Stimulated activated CD4-positive, alpha-beta T cell treated with anti-CD3 and anti-CD28 coated beads, Interleukin-12 subunit alpha, Interleukin-12 subunit beta, amount 100 ng/mL, for 24 hours (primary cell): ENCODE measurements at regions not wholly inside any gene's neighbourhood (a gene's known extent, or its start where the extent isn't known, plus 50 kb on each side); places are given as distances from the start of the nearest gene placed in this dataset.
A peak's percentile ranks its signal among the peaks of the same experiment; 100 is the strongest.
"Not testable (repeated sequence)": the region's sequence is repeated elsewhere in the genome, so short reads cannot be mapped to it uniquely, and the experiment has no call there.

ENCODE experiments used
- DNase-seq, 2 experiments: peaks; one replicate each; pipeline ENCODE4 v3.0.0-alpha.2; 2020; ENCODE audit warnings: low read depth in 2 of 2

DNA sequence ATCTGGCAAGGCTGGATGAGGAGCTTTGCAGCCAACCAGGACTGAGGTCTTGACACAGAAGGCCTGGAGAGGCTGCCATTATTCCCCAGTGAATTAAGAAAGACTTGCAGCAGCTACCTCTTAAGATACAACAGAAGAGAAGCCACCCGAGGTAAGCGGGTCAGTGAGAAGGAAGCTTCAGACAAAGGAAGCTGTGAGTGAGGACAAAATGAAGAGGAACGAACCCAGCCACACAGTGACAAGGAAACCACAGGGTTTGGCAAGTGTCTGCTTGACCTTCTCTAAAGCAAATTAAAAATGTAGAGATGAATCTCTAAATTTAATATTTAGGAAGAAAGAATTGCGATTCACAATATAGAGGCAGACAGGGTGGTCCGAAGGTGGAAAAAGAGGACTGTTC lies 281.8 kb upstream of the FRG1 start:
- DNase-seq = not testable (repeated sequence)

DNA sequence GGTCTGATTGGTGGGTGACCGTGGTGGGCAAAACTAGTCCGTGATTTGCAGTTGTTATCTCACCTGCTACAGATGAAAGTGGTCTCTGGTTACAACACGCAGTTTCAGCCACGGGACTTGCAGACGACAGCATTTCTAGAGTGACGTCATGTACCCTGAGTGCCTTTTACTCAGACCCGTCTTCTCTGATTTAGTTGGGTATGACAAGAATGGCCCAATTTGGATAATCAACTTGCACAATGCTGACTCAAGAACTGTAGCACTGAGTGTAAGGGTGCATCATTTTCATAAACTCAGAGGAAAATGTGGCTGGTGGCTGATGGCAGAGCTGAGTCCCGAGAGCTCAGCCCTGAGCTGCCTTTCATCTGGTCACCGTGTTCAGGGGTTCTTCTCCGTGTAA lies 281.4 kb upstream of the FRG1 start:
- no peak for DNase-seq

DNA sequence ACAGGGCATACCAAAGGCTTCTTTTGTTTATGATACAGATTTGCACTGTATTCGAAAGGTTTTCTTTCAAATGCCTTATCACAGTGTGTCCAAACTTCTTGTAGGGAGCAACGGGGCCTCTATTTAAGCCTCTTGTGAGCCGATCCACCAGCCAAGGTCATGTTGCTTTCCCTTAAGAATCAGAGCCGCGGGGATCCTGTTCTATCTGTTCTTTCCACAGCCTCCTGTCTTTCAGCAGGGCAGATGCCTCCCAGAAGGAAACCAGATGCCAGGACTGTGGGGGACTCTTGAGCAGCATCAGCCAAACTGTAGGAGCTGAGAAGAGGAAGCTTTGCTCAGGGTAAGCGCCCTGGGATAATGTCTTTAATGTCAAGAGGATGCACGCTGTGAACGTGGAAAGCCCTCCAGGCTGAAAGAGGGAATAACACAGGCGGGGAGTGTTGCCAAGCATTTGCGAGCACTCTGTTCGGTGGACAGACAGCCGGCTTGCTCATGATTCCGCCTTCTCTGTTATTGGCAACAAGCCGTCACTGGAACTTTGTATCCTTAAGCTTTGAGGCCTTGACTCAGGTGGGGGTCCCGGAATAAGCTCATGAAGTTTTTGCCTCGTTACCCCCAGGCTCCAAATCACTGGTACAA lies 279.8 kb upstream of the FRG1 start:
- DNase-seq = no peak

DNA sequence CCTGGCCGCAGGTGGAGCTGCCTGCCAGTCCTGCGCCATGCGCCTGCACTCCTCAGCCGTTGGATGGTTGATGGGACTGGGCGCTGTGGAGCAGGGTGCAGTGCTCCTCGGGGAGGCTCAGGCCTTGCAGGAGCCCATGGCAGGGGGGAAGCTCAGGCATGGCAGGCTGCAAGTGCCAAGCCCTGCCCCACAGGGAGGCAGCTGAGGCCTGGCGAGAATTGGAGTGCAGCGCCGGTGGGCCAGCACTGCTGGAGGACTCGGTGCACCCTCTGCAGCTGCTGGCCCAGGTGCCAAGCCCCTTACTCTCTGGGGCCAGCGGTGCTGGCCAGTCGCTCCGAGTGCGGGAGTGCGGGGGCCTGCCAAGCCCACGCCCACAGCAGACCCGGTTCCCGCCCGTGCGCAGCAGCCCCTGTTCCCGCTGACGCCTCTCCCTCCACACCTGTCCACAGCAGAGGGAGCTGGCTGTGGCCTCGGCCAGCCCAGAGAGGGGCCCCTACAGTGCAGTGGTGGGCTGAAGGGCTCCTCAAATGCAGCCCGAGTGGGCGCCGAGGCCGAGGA lies 275.9 kb upstream of the FRG1 start:
- DNase-seq = no peak

DNA sequence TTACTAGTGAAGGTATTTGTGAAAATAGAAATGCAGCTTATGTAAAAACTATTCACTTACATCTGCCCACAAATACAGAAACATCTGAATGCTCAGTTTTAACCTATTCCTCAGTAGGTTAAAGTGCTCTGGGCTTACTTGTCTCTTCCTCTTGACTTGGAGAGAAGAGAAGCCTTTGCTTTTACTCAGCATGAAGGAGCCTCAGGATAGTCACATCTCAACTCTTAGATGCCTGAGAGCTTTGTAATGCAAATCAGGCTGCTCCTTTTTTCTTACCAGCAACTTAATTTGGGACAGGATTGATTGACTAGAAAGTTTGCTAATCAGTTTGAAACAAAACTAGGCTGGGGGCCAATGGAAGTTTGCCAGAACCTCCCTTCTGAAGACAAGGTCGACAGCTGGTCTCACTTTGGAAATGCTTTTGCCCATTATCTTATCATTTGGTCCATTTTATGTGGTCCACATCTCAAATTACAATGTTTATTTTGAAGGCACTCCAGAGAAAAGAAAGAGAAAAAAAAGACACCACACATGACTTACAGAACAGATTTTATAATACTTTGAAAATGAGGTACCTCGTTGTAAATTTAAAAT lies 274.9 kb upstream of the FRG1 start:
- not testable (repeated sequence) for DNase-seq

DNA sequence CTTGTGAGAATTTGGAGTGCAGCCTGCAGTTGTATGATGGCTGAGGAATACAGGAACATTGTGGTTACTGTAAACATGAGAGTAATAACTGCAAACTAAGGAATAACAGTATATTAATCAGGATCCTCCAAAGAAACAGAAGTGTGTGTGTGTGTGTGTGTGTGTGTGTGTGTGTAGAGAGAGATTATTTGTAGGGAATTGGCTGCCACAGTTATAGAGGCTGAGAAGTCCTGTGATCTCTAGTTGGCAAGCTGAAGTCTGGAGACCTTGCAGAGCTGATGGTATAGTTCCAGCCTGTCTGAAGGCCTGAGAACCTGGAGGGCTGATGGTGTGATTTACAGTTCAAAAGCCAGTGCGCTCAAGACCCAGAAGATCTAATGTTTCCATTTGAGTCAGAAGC lies 273.3 kb upstream of the FRG1 start:
- not testable (repeated sequence) for DNase-seq

DNA sequence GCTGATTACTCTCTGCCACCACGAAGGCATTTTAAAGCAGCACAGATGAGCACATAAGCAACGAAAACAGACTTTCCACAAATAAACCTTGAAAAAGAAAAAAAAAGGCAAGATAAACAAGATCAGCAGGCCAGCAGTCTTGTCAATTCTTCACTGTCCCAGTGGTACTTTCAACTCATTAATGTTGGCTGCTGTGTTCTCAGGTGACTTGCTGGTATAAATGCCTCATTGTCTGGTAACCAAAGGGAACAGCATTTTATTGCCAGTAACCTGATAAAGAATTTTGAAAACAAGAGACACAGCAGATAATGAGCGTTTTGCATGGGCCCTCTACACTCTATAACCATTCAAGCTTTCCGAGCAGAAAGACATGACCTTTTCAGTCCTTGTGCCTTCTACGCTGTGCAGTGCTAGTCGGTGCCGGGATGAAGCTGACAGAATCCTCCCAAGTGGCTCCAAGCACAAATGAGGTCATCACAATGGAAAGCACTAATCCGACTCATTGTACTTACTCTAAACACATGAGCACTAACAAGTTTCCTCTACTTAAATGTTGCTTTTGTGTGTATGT lies 242.9 kb upstream of the FRG1 start:
- not testable (repeated sequence) for DNase-seq

DNA sequence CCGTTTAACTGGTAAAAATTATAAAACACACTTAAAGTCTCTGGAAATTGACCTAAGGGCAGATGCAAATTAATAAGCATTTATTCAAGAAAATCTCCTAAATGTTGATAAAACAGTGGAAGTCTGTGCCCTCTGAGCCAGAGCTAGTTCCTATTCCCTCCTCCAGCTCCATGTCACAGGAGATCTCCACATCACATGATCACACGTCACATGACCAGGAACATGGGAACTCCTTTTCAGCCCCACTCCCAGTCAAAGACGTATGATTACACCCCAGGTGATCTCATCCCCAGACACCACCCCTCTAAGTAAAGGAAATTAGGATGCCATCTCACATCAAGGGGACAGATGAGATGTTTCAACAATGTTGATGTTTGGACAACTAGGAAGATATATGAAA lies 237.7 kb upstream of the FRG1 start:
- not testable (repeated sequence) for DNase-seq

DNA sequence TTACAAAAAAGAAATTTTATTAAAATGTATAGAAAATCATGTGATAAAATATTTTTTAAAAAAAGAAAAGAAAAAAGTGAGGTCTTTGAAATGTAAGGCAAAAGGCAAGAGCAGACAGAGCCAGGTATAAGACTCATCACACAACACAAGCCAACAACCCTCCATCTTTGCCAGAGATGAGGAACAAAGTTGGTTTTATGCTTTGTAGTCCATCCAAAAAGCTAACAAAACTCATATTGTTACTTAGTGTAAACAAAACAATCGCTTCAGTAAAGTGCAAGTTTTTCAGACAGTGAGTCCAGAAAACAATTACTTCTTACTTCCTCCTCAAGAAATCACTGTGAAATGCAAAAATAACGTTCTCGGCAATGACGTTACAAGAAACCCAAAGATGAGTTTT lies 233.9 kb upstream of the FRG1 start:
- DNase-seq = not testable (repeated sequence)

DNA sequence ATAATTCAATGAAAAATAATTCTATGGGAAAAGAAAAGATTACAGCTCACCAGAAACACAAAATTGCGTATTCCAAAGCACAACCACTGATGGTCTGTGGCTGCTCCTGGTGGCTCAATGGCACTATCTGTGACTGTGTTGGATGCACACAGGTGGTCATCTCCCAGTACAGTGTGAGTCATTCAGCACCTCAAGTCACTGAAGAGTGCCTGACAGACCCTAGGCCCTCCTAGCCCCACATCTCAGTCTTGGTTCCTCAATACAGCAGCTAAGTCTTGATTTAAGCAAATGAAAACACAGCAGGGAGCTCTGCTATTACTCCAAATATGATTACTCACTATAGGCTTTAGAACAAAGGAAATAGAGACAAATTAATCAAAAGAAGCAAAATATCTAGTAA lies 233.4 kb upstream of the FRG1 start:
- not testable (repeated sequence) for DNase-seq

DNA sequence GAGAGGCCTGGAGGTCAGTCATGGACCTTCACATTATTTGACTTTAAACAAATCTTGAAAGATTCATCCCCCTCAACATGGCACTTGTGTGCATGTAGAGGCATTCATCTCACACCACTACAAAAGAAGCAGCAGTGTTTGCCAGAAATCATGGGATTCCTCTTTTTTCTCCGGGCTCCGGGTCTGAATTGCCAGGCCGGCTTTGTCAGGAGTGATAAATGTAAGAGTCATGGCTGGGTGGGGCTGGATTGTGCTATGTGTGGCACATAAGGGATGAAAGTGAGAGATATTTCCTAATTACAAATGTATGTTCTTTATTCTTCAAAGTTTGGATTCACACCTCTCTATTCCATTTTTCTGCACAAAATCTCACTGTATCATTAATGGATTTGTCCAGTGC lies 228.7 kb upstream of the FRG1 start:
- not testable (repeated sequence) for DNase-seq

DNA sequence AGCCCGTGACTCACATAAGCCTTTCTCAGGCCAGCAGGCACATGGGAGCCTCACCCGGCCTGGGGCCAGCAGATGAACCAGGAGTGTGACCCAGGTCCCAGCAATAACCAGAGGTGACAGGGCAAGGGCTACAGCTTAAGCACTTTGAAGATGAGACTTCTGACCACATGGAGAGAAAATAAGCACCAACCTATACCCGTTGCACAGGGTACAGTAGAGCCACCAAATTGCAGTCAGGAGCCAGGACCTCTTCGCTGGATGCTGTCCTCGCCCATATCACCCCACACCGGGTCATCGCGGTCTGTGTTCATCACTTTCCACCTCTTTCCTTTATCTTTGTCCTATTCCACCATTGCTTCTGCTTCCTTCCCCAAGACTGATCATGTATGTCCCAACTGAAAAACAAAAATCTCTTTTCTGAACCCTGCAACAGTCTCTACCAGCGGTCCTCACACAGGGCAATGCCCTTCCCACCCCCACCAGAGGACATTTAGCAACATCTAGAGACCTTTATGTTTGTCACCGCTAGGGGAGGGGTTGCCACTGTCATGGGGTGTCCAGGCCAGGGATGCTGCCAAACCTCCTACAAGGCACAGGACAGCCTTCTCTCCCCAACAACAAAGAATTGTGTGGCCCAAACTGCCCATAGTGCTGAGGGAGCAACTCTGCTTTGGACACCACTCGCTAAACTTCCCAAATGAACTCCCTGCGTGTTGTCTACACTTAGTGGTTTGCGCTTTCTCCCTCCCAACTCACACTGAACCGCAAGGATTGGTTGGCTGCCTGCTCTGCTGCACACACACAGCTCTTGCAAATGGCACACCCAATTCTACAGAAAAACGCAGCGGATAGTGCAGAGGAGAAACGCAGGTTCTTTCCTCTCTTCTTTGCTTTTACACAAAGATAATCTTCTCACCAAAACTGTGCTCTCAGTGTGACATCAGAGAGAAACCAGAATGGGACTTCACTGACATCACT lies 219.4 kb upstream of the FRG1 start:
- DNase-seq = not testable (repeated sequence)

DNA sequence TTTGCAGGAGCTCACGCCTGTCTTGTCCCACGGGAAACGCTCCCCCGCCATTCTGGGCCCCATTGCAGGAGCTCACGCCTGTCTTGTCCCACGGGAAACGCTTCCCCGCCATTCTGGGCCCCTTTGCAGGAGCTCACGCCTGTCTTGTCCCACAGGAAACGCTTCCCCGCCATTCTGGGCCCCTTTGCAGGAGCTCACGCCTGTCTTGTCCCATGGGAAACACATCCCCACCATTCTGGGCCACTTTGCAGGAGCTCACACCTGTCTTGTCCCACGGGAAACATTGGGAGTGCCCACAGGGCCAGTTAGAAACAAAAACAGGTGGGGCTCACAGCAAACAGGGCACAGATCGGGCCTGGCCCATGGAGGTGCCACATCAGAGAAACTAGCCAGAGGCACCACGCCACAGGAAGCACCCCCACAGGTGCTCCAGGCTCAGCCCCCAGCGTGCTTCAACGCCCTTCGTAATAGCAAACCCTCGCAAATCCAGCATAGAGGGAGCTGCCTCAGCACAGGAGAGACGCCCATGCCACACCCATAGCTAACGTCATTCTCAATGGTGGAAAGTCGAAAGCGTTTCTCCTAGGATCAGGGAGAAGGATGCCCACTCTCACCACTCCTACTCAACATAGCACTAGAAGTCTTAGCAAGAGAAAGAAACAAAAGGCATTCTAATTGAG lies 218.2 kb upstream of the FRG1 start:
- DNase-seq = peak in 1 of 2 experiments; percentile 1

DNA sequence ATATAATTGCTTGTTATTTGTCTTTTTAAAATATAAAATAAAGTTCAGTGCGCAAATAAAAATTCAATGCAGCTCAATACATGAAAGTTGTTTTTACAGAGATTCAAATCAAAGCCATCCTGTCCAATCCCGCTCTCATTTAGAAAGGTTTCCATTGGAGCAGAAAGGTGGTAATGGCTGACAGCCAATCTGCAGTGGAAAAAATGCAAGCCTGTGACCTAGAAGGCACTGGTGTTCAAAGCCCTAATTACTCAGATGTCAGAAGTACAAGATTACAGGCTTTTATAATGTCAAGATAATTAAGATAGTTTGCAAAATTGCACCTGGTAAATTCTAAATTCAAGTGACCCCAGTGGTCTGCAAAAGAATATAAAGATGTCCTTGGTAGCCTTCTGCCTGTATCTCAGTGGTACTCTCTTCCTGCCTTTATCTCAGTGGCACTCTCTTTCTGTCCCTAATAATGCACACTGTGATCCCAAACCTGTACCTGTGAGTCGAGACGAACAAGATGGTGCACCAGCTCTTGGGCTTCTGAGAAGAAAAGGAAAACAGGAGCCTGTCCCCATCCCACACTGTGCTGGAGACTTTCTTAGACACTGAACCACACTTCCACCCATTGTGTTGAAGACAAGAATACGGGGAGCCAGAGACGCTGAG lies 212.6 kb upstream of the FRG1 start:
- not testable (repeated sequence) for DNase-seq

DNA sequence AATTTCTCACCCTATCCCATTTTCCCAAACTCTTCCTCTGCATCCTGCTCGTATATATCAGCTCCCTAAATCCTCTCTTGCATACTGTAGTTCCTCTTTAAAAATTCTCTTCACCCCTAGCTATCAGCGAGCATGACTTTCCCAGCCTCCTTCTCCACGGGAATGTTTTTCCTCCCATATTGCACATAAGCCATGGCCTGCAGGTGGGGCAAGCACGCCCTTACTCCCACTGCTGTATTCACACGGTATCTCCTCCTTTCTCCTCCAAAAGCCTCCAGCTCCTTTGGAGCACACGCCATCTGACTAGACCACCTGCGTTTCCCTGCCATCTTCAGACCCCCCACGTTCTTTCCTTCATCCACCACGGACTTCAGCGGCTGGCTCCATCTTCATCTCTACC lies 208.7 kb upstream of the FRG1 start:
- DNase-seq = not testable (repeated sequence)

DNA sequence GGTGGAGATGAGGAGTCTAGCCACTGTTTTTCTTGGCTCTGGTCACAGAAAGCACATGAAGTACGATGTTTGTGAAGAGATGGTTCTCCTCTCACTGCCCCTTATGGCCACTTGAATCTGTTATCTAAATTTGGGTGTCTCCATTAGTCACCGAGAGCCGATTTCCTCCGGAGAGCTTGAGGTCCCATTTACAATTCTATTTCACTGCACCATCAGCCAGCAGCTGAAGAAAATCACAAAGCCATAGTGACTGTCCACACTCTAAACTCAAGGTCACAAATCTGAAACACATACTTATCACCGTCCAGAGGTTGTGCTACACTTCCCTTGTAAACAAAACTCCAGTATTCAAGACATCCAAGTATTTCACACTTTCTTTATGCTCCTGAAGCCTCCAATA lies 207.2 kb upstream of the FRG1 start:
- DNase-seq = not testable (repeated sequence)

DNA sequence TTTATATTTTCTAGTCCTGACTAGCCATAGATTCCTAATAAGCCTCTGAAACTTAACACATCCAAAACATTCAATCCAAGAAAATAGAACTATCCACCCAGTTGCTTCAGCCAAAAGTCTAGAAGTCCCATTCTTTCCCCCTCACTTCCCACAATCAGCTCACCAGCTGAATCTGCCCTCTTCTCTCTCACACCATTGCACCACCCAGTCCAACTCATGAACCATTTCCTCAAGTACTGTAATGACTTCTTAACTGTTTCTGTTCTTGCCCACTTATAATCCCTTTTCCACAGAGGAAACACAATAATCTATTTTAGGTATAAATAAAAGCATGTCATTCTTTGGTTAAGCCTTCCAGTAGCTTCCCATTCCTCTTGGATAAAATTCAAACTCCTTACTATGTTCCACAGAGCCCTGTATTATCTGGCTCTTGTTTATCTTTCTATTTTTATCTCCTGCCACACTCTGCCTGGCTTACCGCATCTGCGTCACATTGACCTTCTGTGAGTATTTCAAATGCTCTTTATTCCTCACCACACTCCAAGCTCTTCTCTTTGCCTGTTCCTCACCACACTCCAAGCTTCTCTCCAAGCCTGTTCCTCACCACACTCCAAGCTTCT lies 205.9 kb upstream of the FRG1 start:
- not testable (repeated sequence) for DNase-seq

DNA sequence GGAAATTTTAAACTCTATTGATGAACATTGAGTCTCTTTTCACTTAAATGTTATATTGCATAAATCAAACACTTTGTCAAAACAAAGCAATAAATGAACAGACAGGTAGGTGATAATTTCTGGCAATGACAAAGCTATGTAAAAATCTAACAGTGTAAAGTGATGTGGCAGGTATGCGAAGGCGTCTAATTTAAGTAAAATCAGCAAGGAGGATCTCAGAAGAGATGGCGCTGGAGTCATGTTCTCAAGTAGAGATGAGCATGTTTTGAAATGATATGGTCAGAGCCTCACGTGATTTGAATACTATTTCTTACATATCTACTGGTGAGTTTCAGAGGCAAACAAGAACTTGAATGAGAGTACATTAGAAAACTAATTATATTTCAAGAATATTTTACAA lies 204.0 kb upstream of the FRG1 start:
- not testable (repeated sequence) for DNase-seq

DNA sequence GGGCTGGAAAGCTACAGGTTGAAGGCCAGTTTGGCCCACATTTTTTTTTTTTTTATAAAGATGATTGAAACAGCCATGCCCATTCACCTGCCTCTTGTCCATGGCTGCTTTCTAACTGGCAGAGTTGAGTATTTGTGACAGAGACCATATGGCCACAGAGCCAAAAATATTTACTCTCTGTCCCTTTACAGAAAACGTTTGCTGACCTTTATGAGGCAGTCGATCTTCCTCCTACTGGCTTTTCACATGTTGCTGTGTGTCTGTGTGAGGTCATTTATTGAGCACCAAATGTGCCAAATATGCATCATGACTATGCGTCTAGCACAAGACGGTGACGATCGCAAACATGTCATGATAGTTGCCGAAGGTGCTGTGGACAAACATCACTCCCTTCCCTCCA lies 200.6 kb upstream of the FRG1 start:
- not testable (repeated sequence) for DNase-seq

DNA sequence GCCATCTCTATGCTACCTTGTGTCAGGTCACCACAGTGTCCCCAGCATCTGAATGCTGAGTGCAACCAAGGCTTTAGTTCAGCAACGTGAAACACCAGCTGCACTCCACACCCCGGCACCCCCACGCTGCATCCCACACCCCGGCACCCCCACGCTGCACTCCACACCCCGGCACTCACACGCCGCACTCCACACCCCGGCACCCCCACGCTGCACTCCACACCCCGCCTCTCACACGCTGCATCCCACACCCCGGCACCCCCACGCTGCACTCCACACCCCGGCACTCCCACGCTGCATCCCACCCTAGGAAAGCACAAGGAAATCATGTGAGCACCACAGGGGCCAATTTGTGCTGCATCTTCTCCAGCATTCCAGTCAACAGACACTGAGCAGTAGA lies 199.8 kb upstream of the FRG1 start:
- DNase-seq = no peak
